ENCODE measurements at regions not wholly inside any gene's neighbourhood (a gene's known extent, or its start where the extent isn't known, plus 50 kb on each side); places are given as distances from the start of the nearest gene placed in this dataset.

DNA sequence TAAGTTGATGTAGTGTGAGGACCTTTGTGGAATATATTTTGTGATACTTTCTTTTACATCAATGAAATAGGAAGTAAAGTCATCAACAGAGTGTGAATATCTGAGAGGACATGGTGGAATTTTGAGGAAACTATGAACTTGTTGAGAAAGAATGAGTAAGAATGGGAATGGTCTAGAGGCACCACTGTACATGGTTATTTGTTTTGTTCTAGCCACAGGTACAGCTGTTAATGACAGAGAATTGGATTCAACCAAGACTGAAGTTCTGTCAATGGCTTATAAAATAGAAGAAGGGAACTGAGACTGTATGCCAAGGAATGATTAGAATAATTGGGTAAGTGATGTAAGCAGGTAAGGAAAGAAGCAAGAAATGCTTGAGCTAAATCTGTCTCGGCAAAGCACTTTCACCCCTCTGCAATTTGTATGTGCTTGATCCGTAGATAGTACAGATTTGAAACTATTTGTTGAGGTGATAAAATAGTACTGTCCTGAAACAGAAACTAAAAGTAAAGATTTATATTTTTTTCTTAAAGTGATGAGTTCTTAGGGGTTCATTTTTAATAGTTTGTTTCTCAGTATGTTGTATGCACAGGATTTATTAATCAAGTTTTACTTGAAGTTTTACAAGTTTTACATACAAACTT lies 468.8 kb upstream of the SMC2 start:
- Histone ChIP-seq H4K20me1 (ENCODE audit: control insufficient read depth, extremely low read depth, insufficient read depth, low read length) (no peaks in the 10 kb centered on the region), H2AFZ (ENCODE audit: control insufficient read depth, low read length) (no peak overlapping the region), H3K4me3 (ENCODE audit: control insufficient read depth in 2 of 3, extremely low read depth in 1 of 3, insufficient read depth in 2 of 3, low read depth in 1 of 3, low read length in 3 of 3) (no peak overlapping the region), H3K36me3 (ENCODE audit: control insufficient read depth in 2 of 2, extremely low read depth in 1 of 2, insufficient read depth in 2 of 2, low read length in 2 of 2) (no peaks in the 10 kb centered on the region), H3K27ac (ENCODE audit: control insufficient read depth, insufficient read depth, low read length) (no peak overlapping the region), H3K4me1 (ENCODE audit: control insufficient read depth, extremely low read depth, insufficient read depth, low read length) (no peaks in the 10 kb centered on the region), H3K9me3 (ENCODE audit: control insufficient read depth, low read depth, low read length) (no peaks in the 10 kb centered on the region), H3K79me2 (ENCODE audit: control insufficient read depth, insufficient read depth, low read length) (no peaks in the 10 kb centered on the region), H3K9ac (ENCODE audit: control insufficient read depth, extremely low read depth, insufficient read depth, low read length) (no peak overlapping the region), H3K27me3 (ENCODE audit: control insufficient read depth, extremely low read depth, insufficient read depth, low read length) (no peaks in the 10 kb centered on the region), H3K9me1 (ENCODE audit: control insufficient read depth, extremely low read depth, insufficient read depth, low read length) (no peaks in the 10 kb centered on the region), H3K4me2 (ENCODE audit: control insufficient read depth, extremely low read depth, insufficient read depth, low read depth, low read length) (no peak overlapping the region)
- FAIRE-seq (no peak), DNase-seq (ENCODE audit: low read depth, low spot score) (no peak)
- TF ChIP-seq EZH2 (IDR thresholded peaks at IDR 0.05; ENCODE audit: low read length): no peak
- TF ChIP-seq, protein P1, sequence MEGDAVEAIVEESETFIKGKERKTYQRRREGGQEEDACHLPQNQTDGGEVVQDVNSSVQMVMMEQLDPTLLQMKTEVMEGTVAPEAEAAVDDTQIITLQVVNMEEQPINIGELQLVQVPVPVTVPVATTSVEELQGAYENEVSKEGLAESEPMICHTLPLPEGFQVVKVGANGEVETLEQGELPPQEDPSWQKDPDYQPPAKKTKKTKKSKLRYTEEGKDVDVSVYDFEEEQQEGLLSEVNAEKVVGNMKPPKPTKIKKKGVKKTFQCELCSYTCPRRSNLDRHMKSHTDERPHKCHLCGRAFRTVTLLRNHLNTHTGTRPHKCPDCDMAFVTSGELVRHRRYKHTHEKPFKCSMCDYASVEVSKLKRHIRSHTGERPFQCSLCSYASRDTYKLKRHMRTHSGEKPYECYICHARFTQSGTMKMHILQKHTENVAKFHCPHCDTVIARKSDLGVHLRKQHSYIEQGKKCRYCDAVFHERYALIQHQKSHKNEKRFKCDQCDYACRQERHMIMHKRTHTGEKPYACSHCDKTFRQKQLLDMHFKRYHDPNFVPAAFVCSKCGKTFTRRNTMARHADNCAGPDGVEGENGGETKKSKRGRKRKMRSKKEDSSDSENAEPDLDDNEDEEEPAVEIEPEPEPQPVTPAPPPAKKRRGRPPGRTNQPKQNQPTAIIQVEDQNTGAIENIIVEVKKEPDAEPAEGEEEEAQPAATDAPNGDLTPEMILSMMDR (optimal IDR thresholded peaks at IDR 0.05 in 1 of 3, IDR thresholded peaks at IDR 0.05 in 1 of 3, conservative IDR thresholded peaks at IDR 0.05 in 1 of 3; ENCODE audit: extremely low read depth in 1 of 3, insufficient read depth in 2 of 3, low read length in 3 of 3): no peak
- dilution Hi-C loops (cut with MboI; ENCODE audit: extremely low pct_ligation_motif_present, low sequenced_read_pairs): no loop called here

DNA sequence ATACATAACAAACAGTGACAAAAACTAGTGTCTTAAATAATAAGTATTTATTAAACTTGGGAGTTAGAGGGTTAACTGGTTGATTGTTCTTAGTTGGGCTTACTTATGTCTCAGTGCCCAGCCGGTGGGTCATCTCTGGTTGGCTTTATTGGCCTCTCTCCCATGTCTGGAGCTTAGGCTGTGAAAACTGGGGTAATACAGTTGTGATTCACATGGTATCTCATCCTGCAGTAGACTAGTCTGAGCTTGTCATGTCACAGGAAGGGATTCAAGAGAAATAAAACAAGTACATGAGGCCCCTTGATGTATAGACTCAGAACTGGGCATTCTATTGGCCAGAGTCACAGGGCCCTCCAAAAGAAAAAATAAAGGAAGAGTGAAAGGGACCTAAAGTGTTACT lies 466.4 kb upstream of the SMC2 start:
- no peak overlapping the region for H3K27ac ChIP-seq (ENCODE audit: control insufficient read depth, insufficient read depth, low read length)
- DNase-seq (ENCODE audit: low read depth, low spot score) (no peak), FAIRE-seq (no peak)
- no peaks in the 10 kb centered on the region for H3K79me2 ChIP-seq (ENCODE audit: control insufficient read depth, insufficient read depth, low read length)
- TF ChIP-seq EZH2 (IDR thresholded peaks at IDR 0.05; ENCODE audit: low read length): no peak
- TF ChIP-seq, protein P1 (optimal IDR thresholded peaks at IDR 0.05 in 1 of 3, IDR thresholded peaks at IDR 0.05 in 1 of 3, conservative IDR thresholded peaks at IDR 0.05 in 1 of 3; ENCODE audit: extremely low read depth in 1 of 3, insufficient read depth in 2 of 3, low read length in 3 of 3): no peak
- no peaks in the 10 kb centered on the region for H3K9me1 ChIP-seq (ENCODE audit: control insufficient read depth, extremely low read depth, insufficient read depth, low read length)
- no peaks in the 10 kb centered on the region for H3K4me1 ChIP-seq (ENCODE audit: control insufficient read depth, extremely low read depth, insufficient read depth, low read length)
- no peak overlapping the region for H3K9ac ChIP-seq (ENCODE audit: control insufficient read depth, extremely low read depth, insufficient read depth, low read length)
- dilution Hi-C loops (cut with MboI; ENCODE audit: extremely low pct_ligation_motif_present, low sequenced_read_pairs): no loop called here
- H3K36me3 ChIP-seq (ENCODE audit: control insufficient read depth in 2 of 2, extremely low read depth in 1 of 2, insufficient read depth in 2 of 2, low read length in 2 of 2): no peaks in the 10 kb centered on the region
- H3K4me3 ChIP-seq (ENCODE audit: control insufficient read depth in 2 of 3, extremely low read depth in 1 of 3, insufficient read depth in 2 of 3, low read depth in 1 of 3, low read length in 3 of 3): no peak overlapping the region
- no peaks in the 10 kb centered on the region for H3K27me3 ChIP-seq (ENCODE audit: control insufficient read depth, extremely low read depth, insufficient read depth, low read length)
- H2AFZ ChIP-seq (ENCODE audit: control insufficient read depth, low read length): no peak overlapping the region
- H3K4me2 ChIP-seq (ENCODE audit: control insufficient read depth, extremely low read depth, insufficient read depth, low read depth, low read length): no peak overlapping the region
- no peaks in the 10 kb centered on the region for H4K20me1 ChIP-seq (ENCODE audit: control insufficient read depth, extremely low read depth, insufficient read depth, low read length)
- no peaks in the 10 kb centered on the region for H3K9me3 ChIP-seq (ENCODE audit: control insufficient read depth, low read depth, low read length)

Measured in keratinocyte (primary cell).